ENCODE measurements at regions not wholly inside any gene's neighbourhood (a gene's known extent, or its start where the extent isn't known, plus 50 kb on each side); places are given as distances from the start of the nearest gene placed in this dataset.

DNA sequence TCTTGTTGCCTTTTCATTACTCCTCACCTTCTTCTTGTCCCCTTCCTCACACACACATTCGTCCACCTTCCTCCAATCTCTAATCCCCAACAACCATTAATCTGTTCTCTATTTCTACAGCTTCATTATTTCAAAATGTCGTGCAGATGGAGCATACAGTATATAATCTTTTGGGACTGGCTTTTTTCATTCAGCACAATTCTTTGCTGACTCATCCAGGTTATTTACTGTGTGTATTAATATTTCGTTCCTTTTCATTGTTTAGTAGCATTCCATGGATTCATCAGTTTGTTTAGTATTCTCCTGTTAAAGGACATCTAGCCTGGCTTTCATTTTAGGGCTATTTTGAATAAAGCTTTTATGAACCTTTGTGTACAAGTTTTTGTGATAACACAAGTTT is 159.3 kb downstream of the PTPN20 start:
- WGBS, 2 donors = 85 to 86% methylated on average over 3 of the region's 3 CpGs
- no peak for DNase-seq (ENCODE audit: low spot score in 2 of 2)
- no peak overlapping the region for H3K4me3 ChIP-seq (ENCODE audit: low read depth, poor library complexity, severe bottlenecking)
- TF ChIP-seq POLR2A (IDR thresholded peaks at IDR 0.05) (no peak), CTCF (IDR thresholded peaks at IDR 0.05) (no peak)
- intact Hi-C loops (cut with DNase I; ENCODE audit: low total_unique reads) = no loop called here

- TF ChIP-seq POLR2A (IDR thresholded peaks at IDR 0.05) (no peak), CTCF (IDR thresholded peaks at IDR 0.05) (no peak)
- intact Hi-C loops (cut with DNase I; ENCODE audit: low total_unique reads) = no loop called here
- DNase-seq (ENCODE audit: low spot score in 2 of 2) = no peak
- H3K4me3 ChIP-seq (ENCODE audit: low read depth, poor library complexity, severe bottlenecking) = no peak overlapping the region
Observed at GRCh38 chr10:47071891-47072290, 160.7 kb downstream of the PTPN20 start.

GRCh38 chr10:47073967-47074366 is 162.7 kb downstream of the PTPN20 start:
- 76 to 85% methylated on average over 3 of the region's 3 CpGs for WGBS, 2 donors
- intact Hi-C loops (cut with DNase I; ENCODE audit: low total_unique reads) = no loop called here
- no peak overlapping the region for H3K4me3 ChIP-seq (ENCODE audit: low read depth, poor library complexity, severe bottlenecking)
- no peak for DNase-seq (ENCODE audit: low spot score in 2 of 2)
- no peak for TF ChIP-seq CTCF (IDR thresholded peaks at IDR 0.05)
- TF ChIP-seq POLR2A (IDR thresholded peaks at IDR 0.05) = no peak

DNA sequence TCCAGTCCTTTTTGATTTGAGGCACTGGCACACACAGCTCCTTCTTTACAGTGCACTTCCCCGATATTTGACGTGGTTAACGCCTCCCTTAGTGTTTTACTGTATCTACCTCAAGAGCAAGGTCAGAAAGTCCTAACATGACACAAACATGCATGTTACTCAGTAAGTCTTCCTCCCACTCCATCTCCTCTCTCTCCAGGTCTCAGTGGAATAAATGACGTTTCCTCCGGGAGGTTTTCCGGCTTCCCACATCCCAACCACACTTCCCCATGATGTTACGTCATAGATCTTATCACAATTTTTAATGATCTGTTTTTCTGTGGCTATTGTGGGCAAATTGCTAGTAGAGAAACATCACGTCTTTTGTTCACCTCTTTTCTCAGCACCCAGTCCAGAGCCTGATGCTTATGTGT is 165.7 kb downstream of the PTPN20 start:
- intact Hi-C loops (cut with DNase I; ENCODE audit: low total_unique reads) = loop anchor here (2.0 kb wide), 1 partner anchor 28 kb away; no protein-coding TSS in a partner anchor
- DNase-seq (ENCODE audit: low spot score in 2 of 2) = no peak
- H3K4me3 ChIP-seq (ENCODE audit: low read depth, poor library complexity, severe bottlenecking) = no peak overlapping the region
- 41 to 58% methylated on average over 8 of the region's 8 CpGs for WGBS, 2 donors
- TF ChIP-seq POLR2A (IDR thresholded peaks at IDR 0.05) (no peak), CTCF (IDR thresholded peaks at IDR 0.05) (no peak)

DNA sequence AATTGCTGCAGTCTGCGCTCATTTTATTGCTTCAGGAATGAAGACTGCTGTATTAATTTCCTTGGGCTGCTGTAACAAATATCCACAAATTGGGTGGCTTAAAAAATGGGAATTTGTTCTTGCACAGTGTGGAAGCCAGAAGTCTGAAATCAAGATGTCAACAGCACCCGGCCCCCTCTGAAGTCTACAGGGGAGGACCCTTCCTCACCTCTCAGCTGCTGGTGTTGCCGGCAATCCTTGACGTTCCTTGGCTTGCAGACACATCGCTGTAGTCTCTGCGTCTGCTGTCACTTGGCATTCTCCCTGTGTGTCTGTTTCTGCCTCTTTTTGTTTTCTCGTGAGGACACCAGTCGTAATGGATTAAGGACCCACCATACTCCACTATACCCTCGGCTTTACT is 166.2 kb downstream of the PTPN20 start:
- WGBS, 2 donors = 62 to 67% methylated on average over 9 of the region's 9 CpGs
- TF ChIP-seq CTCF (IDR thresholded peaks at IDR 0.05) (no peak), POLR2A (IDR thresholded peaks at IDR 0.05) (no peak)
- no peak for DNase-seq (ENCODE audit: low spot score in 2 of 2)
- intact Hi-C loops (cut with DNase I; ENCODE audit: low total_unique reads) = loop anchor here (2.0 kb wide), 1 partner anchor 27 kb away; no protein-coding TSS in a partner anchor
- no peak overlapping the region for H3K4me3 ChIP-seq (ENCODE audit: low read depth, poor library complexity, severe bottlenecking)

DNA sequence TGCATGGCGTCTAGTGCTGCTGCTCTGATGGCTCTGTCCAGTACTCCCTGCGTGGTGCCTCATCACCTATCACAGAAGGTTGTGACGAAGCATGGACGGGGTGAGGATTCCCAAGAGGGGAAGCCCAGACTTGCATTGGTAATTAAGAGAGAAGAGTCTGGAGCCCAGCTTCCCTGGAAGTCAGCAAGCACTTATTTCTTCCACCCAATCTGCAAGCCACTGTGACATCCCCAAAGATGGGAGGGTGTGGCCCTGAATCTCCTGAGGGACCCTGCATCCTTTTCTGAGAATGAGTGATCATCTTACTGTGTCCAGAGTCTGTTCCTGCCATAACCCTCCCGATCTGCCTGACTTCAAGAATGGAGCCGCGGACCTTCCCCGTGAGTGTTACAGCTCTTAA is 166.7 kb downstream of the PTPN20 start:
- TF ChIP-seq CTCF (IDR thresholded peaks at IDR 0.05) (no peak), POLR2A (IDR thresholded peaks at IDR 0.05) (no peak)
- intact Hi-C loops (cut with DNase I; ENCODE audit: low total_unique reads) = loop anchor here (2.0 kb wide), 1 partner anchor 27 kb away; no protein-coding TSS in a partner anchor
- 89 to 91% methylated on average over 8 of the region's 8 CpGs for WGBS, 2 donors
- H3K4me3 ChIP-seq (ENCODE audit: low read depth, poor library complexity, severe bottlenecking) = no peak overlapping the region
- no peak for DNase-seq (ENCODE audit: low spot score in 2 of 2)

All from lower leg skin (tissue), 4 donors.